ENCODE measurements at regions not wholly inside any gene's neighbourhood (a gene's known extent, or its start where the extent isn't known, plus 50 kb on each side); places are given as distances from the start of the nearest gene placed in this dataset.
A peak's percentile ranks its signal among the peaks of the same experiment; 100 is the strongest.

DNA sequence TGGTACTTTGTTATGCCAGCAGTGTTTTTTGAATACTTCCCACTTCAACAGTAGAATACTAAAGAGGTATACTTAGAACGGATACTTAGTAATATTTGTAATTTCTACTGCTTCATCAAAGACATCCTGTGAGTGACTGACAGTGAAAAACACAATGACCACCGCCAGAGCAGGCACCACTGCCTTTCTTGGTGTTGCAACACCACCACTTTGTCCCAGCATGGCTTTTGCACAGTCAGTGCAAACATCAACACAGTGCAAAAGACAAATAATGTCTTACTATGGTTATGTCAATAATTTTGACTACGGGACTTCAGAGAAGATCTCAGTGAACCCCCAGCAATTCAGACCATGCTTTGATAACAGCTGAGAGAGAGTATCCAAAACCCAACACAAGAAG lies 220.5 kb downstream of the RBM26 start (continued):
- TF ChIP-seq, protein P1, sequence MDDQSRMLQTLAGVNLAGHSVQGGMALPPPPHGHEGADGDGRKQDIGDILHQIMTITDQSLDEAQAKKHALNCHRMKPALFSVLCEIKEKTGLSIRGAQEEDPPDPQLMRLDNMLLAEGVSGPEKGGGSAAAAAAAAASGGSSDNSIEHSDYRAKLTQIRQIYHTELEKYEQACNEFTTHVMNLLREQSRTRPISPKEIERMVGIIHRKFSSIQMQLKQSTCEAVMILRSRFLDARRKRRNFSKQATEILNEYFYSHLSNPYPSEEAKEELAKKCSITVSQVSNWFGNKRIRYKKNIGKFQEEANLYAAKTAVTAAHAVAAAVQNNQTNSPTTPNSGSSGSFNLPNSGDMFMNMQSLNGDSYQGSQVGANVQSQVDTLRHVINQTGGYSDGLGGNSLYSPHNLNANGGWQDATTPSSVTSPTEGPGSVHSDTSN (CRISPR knock-in tag; IDR thresholded peaks at IDR 0.05; ENCODE audit: borderline replicate concordance): no peak
- TF ChIP-seq, protein P2, sequence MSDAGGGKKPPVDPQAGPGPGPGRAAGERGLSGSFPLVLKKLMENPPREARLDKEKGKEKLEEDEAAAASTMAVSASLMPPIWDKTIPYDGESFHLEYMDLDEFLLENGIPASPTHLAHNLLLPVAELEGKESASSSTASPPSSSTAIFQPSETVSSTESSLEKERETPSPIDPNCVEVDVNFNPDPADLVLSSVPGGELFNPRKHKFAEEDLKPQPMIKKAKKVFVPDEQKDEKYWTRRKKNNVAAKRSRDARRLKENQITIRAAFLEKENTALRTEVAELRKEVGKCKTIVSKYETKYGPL (CRISPR knock-in tag; IDR thresholded peaks at IDR 0.05): no peak
- TF ChIP-seq, protein P3, sequence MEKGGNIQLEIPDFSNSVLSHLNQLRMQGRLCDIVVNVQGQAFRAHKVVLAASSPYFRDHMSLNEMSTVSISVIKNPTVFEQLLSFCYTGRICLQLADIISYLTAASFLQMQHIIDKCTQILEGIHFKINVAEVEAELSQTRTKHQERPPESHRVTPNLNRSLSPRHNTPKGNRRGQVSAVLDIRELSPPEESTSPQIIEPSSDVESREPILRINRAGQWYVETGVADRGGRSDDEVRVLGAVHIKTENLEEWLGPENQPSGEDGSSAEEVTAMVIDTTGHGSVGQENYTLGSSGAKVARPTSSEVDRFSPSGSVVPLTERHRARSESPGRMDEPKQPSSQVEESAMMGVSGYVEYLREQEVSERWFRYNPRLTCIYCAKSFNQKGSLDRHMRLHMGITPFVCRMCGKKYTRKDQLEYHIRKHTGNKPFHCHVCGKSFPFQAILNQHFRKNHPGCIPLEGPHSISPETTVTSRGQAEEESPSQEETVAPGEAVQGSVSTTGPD (CRISPR knock-in tag; IDR thresholded peaks at IDR 0.05): no peak
- TF ChIP-seq DR1 (CRISPR knock-in tag; IDR thresholded peaks at IDR 0.05) (no peak), ZNF75D (CRISPR knock-in tag; IDR thresholded peaks at IDR 0.05; ENCODE audit: borderline replicate concordance) (no peak), ZNF766 (CRISPR knock-in tag; IDR thresholded peaks at IDR 0.05; ENCODE audit: borderline replicate concordance) (no peak), ZNF337 (CRISPR knock-in tag; IDR thresholded peaks at IDR 0.05; ENCODE audit: borderline replicate concordance, low read depth) (no peak), TOPORS (CRISPR knock-in tag; IDR thresholded peaks at IDR 0.05) (no peak), HDAC6 (IDR thresholded peaks at IDR 0.05; ENCODE audit: low read depth, low read length) (no peak), ZSCAN29 (CRISPR knock-in tag; conservative IDR thresholded peaks at IDR 0.05) (no peak), SMC3 (IDR thresholded peaks at IDR 0.05; ENCODE audit: low read length) (no peak), TSC22D2 (CRISPR knock-in tag; IDR thresholded peaks at IDR 0.05; ENCODE audit: borderline replicate concordance) (no peak), TP53 (CRISPR knock-in tag; conservative IDR thresholded peaks at IDR 0.05) (no peak), MEF2D (CRISPR knock-in tag; IDR thresholded peaks at IDR 0.05) (no peak), SRF (IDR thresholded peaks at IDR 0.05; ENCODE audit: low read depth, low read length) (0 out of 2 replicates have a peak, but pooled peaks have one; percentile 33), KLF12 (CRISPR knock-in tag; IDR thresholded peaks at IDR 0.05; ENCODE audit: borderline replicate concordance) (no peak), ZNF616 (CRISPR knock-in tag; IDR thresholded peaks at IDR 0.05; ENCODE audit: low read depth) (no peak), IRX3 (CRISPR knock-in tag; IDR thresholded peaks at IDR 0.05; ENCODE audit: borderline replicate concordance, low read depth) (no peak), CCAR2 (optimal IDR thresholded peaks at IDR 0.05; ENCODE audit: low read depth, low read length) (no peak), ZNF225 (CRISPR knock-in tag; IDR thresholded peaks at IDR 0.05) (no peak), ZNF841 (CRISPR knock-in tag; IDR thresholded peaks at IDR 0.05; ENCODE audit: borderline replicate concordance) (no peak)
- TF ChIP-seq, protein P4, sequence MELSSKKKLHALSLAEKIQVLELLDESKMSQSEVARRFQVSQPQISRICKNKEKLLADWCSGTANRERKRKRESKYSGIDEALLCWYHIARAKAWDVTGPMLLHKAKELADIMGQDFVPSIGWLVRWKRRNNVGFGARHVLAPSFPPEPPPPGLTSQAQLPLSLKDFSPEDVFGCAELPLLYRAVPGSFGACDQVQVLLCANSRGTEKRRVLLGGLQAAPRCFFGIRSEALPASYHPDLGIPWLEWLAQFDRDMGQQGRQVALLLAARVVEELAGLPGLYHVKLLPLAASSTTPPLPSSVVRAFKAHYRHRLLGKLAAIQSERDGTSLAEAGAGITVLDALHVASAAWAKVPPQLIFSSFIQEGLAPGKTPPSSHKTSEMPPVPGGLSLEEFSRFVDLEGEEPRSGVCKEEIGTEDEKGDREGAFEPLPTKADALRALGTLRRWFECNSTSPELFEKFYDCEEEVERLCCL (CRISPR knock-in tag; IDR thresholded peaks at IDR 0.05; ENCODE audit: borderline replicate concordance): no peak
- TF ChIP-seq, protein P5, sequence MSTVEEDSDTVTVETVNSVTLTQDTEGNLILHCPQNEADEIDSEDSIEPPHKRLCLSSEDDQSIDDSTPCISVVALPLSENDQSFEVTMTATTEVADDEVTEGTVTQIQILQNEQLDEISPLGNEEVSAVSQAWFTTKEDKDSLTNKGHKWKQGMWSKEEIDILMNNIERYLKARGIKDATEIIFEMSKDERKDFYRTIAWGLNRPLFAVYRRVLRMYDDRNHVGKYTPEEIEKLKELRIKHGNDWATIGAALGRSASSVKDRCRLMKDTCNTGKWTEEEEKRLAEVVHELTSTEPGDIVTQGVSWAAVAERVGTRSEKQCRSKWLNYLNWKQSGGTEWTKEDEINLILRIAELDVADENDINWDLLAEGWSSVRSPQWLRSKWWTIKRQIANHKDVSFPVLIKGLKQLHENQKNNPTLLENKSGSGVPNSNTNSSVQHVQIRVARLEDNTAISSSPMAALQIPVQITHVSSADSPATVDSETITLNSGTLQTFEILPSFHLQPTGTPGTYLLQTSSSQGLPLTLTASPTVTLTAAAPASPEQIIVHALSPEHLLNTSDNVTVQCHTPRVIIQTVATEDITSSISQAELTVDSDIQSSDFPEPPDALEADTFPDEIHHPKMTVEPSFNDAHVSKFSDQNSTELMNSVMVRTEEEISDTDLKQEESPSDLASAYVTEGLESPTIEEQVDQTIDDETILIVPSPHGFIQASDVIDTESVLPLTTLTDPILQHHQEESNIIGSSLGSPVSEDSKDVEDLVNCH (CRISPR knock-in tag; IDR thresholded peaks at IDR 0.05): no peak
- TF ChIP-seq, protein P6, sequence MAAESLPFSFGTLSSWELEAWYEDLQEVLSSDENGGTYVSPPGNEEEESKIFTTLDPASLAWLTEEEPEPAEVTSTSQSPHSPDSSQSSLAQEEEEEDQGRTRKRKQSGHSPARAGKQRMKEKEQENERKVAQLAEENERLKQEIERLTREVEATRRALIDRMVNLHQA (CRISPR knock-in tag; IDR thresholded peaks at IDR 0.05): no peak
